Retina (tissue), 1 donor: ENCODE measurements at regions not wholly inside any gene's neighbourhood (a gene's known extent, or its start where the extent isn't known, plus 50 kb on each side); places are given as distances from the start of the nearest gene placed in this dataset.

Experiments
- DNase-seq: peaks from one replicate; pipeline ENCODE4 v3.0.0-alpha.2; 2016

DNA sequence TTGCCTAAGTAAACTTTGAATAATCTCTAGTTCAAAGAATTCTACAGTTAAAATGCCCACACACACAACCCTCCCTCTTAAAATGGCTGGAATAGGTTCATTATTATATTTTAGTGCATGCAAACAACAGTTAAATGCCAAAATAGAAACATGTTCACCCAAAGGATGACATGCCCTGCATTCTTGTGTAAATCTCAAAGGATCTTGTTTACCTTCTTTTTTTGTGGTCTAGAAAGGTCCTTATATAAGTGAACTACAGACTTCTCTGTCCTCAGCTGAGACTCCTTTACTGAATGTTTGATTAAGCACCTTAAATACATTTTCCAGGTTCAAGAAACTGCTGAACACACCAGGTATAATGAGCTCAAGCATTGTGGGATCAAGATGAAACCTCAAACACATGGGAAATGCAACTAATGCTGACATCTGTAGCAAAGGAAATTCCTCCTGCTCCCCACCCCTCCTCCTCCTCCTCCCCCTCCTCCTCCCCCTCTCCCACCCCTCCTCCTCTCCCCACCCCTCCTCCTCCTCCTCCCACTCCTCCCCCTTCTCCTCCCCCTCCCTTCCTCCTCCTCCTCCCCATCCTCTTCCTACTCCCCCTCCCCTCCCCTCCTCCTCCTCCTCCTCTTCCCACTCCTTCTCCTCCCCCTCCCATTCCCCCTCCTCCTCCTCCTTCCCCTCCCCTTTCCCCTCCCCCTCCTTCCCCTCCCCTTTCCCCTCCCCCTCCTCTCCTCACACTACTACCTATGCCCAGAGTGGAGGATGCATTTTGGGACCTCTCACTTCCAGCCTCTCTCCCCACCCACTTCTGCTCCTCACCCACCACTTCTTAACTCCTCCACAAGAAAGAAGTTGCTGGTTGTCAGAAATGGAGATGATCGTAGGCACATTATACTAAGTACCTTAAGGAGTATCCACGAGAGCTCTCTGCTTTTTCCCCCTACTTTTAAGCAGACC, 233.9 kb downstream of the MRPL39 start:
- DNase-seq: no peak

DNA sequence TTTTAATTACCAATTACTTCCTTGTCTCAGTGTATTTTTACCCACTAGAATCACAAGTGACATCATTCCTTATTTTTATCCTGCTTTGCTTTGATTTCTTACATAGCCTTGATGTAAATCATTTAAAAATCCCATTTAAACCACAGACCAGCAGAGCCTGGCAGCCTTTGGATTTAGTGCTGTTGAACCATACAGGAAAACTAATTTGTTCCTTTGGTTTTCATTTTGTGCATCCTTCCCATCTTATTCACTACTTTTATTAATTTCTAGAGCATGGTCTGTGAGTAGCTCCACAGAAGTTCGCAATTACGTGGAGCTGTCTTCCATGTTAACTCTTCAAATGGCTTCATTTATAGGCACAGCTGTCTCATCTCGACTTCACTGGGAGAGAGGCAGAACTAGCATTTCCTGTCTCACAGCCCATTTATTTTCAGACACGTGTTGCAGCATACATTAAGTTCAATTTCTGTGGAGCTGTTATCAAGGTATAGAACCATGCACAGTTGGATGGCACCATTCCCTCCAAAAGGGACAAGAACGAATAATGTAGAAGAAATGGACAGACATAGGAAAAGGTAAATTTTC, 235.3 kb downstream of the MRPL39 start:
- DNase-seq: no peak

DNA sequence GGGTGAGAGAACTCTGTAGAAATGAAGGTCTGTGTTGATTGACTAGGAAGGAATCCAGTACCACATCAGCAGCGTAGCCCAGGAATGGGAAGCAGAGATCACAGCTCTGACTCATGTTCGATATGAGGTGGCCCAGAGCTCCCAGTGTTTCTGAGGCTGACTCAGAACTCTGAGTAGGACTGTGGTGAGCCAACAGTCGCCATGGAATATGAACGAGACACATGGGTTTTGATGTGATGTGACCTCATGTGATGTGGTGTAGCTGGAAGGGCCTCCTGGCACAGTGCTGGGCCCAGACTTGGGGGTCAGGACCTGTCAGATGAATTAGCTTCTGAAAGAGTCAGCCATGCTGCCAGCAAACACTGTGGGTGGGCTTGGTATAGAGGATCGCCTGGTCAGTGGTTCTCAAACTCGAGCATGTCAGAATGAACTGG, 237.0 kb downstream of the MRPL39 start:
- no peak for DNase-seq

DNA sequence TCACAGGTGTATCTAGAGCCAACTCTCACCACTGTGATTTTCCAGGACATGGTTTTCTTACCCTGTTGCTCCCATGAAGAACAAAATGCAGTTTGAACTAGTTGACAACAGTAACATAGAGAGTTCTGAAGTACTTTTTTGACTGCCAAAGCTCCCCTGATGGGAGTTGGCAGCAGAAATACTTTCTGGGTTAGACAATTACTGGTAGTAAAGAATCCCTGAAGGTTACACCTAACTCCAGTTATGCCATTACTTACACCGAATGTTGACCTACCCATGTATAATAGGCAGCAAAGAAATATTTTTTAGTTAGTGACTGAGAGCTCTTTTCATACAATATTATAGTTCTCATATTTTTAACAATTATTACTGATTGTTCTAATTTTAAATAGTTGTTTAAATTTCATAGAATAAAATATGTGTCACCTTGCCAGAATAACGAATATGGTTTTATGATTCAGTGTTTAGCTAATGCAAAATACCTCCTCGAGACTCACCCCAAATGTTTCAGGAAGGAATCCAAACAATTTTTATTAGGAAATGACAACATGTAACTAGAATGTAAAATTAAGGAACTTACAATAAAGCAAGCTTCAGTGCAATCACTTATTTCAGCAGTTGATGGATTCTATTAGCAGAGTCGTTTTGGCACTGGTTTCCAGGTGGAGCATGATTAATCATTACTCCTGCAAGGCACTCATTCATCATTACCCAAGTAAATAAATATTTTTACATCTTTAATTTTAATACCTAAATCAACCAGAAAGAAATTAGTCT, 237.6 kb downstream of the MRPL39 start:
- no peak for DNase-seq

DNA sequence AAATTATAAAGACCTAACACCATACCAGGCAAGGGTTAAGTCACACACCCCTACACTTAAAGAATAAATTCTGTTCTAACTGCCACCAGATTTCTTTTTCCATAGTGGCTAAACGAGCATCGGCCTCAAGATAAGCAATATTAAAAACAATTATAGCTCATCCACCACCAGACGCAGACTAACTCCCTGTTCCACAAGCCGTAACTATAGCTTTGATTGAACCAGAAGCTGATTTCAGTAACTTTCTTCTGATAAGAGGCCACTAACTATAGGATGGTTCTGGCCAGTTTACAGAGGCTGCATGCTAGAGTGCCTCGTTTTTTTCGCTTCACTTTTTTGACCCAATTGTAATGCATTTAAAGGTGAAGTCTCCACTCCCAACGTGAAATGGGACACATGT, 238.8 kb downstream of the MRPL39 start:
- DNase-seq: no peak

DNA sequence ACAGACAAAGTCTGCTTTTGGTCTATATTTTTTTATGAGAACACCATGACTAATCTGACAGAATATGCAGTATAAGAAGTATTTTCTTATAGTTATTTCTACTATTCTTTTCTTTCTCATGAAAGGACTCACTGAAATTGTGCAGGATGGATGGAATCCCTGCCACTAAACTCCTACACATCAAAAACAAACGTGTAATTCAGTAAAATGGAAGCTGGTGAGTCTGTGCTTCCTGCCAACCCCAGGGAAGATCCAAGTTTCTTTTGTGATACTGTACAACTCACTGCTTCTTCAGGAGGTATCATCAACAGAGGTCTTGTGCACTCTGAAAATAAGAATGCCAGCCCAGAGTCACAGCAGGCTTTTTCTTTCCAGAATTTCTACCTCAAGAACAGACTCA, 241.2 kb downstream of the MRPL39 start:
- DNase-seq: no peak

DNA sequence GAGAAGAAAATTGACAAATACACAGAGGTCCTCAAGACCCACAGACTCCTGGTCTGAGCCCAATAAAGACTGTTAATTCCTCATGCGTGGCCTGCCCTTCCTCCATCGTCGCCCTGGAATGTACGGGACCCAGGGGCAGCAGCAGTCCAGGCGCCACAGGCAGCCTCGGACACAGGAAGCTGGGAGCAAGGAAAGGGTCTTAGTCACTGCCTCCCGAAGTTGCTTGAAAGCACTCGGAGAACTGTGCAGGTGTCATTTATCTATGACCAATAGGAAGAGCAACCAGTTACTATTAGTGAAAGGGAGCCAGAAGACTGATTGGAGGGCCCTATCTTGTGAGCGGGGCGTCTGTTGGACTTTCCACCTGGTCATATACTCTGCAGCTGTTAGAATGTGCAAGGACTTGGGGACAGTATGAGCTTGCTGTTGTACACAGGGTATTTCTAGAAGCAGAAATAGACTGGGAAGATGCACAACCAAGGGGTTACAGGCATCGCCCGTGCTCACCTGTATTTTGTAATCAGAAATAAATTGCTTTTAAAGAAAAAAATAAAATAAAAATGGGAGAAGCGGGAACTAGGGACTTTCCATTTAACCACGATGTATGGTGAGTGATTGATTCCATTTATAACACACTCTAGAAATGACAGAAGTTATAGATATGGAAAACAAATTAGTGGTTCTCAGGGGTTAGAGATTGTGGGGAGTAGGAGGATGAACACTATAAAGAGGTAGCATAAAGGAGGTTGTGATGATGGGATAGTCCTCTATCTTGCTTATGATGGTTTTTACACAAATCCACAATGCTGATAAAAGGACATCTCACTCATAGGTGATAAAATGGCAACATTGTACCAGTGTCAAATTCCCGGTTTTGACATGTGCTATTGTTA, 244.7 kb downstream of the MRPL39 start:
- no peak for DNase-seq

DNA sequence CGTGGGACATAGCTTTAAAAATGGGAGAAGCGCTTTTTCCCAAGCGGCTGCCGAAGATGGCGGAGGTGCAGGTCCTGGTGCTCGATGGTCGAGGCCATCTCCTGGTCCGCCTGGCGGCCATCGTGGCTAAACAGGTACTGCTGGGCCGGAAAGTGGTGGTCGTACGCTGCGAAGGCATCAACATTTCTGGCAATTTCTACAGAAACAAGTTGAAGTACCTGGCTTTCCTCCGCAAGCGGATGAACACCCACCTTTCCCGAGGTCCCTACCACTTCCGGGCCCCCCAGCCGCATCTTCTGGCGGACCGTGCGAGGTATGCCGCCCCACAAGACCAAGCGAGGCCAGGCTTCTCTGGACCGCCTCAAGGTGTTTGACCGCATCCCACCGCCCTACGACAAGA, 245.5 kb downstream of the MRPL39 start:
- DNase-seq: no peak

DNA sequence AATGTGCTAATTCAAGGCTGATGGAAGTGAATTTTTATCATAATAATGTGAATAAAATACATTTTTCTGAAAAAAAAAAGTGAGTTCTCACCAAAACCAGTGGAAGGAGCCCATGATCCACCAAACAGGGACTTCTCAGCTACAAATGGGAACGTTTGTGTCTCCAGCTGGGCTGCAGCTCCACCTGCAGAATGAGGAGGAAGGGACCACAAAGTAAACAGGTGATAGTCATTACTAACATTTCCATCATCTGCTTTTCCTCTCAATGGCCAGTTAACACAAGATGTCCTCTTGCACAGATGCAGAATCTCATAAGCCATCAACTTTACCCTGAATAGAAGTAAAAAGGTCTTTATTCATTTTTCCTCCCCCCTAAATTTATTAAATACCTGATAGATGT, 246.2 kb downstream of the MRPL39 start:
- DNase-seq: no peak

DNA sequence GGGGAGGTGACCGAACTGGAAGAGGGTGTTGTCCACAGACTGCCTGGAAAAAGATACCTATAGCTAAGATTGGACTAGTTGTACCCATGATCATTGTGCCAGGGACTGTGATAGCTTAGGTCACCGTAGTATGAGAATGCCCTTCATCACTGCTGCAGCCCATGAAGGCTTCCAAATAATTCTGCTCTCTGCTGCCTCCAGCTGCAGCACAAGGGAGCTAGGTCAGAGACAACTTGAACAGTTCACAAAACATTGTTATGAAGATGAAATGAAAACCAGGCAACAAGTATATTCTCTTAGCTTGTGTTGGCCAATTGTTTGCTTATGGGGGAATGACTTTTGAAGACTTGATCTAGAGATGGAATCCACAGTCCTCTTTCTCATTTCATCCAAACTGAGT, 246.7 kb downstream of the MRPL39 start:
- no peak for DNase-seq

DNA sequence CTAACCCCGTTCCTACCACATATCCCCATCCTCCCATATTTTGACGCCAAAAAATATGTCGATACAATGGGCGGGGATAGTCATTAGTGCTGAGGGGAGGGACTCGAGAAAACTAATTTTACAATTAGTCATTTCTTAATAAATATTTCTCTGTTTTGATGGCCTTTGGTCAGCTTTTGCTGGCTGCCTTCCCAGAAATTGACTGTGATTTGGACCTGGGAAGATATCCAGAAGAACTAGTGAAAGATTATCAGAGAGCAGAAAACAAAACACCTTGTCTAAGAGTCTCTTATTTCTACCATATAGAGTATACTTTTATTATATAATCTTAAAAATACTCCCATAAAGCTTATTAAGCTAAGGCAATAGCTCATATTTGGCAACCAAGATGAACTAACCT, 247.6 kb downstream of the MRPL39 start:
- no peak for DNase-seq

DNA sequence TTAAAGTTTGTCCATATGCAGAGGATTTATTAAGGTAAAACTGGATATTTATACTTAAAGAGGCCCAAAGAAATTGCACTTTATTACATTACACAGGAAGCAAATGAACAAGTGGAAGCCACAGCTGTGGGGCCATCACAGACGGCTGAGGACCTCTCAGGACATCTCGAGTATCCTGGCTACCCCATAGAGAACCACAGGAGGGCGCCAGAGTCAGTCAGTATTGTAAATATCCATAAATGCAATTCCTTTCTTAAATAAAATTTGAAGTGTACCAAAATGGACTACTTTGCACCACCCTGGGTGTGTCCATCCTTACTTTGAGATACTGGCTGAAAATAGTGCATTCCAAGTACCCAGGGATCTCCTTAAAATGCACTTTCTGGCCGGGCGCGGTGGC, 257.2 kb downstream of the MRPL39 start:
- no peak for DNase-seq

DNA sequence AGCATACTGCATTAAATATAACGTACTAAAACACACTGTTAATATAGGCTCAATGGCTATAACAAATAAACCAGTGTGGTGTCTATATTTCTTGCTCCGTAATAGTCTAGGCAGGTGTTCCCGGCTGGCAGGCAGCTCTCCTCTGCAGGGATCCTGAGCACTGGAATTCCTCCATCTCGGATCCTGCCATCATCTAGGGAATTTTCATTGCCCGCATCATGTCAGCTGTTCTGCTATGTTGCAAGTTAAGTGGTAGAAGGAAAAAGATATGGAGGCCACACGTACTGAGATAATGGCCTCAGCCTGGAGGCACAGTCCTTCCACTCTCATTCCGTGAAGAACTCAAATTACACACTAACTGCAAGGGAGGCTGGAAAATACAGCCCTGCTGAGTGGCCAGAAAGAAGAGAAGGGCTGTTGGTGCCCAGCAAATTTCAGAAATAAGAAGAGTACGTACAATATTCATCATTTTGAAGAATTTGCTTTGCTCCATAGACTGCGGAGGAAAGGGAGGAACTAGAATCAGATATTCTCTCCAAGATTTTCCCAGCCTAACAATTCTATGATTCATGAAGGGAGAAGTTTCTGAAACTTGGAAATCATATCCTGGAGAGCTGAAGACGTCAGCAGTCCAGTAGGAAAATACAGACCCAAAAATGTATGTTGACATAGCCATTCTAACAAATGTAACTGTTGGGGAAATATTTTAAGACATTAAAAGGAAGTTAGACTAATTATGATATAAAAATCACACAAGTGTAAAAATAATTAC, 263.3 kb downstream of the MRPL39 start:
- no peak for DNase-seq

DNA sequence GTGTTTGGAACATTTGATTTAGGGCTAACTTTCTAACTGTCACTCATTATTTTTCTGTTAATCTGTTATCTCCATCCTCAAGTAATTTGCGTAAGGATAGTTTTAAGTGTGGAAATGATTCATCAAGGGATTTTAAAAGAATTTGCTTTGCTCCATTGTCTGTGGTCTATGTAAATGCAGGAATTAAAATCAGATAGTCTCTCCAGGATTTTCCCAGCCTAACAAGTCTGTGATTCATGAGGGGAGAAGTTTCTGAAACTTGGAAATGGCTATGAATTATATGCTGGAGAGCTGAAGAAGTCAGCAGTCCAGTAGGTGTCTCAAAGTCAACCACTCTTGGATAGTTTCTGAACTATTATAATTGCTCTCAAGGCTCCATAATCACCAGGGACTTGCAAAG, 264.5 kb downstream of the MRPL39 start:
- no peak for DNase-seq

DNA sequence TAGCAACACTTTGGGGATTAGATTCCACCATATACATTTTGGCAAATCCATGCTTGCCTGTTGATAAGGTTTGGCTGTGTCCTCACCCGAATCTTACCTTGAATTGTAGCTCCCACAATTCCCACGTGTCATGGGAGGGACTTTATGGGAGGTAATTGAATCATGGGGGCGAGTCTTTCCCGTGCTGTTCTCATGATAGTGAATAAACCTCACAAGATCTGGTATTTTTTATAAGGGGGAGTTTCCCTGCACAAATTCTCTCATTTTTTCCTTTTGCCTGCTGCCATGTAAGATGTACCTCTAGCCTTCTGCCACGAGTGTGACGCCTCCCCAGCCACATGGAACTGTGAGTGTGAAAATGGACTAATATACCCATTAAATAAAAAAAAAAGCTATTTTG, 265.3 kb downstream of the MRPL39 start:
- no peak for DNase-seq

DNA sequence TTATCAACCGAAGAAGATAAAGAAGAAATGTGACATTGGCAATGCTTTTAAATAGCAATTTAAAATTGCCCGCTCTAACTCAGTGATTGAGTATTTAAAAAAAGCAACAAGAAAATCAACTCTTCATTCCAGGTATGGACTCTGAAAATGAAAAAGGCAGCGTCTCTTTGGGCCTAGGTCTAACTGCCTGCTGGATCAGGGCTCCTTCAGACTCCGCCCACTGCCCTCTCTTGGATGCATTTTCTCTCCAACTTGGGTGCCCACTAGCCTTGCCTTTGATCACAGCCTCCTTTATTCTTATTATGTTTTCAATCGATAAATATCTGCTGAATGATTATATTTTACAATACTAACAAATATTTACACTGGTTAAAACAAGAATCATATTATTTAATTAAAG, 268.9 kb downstream of the MRPL39 start:
- DNase-seq: no peak

DNA sequence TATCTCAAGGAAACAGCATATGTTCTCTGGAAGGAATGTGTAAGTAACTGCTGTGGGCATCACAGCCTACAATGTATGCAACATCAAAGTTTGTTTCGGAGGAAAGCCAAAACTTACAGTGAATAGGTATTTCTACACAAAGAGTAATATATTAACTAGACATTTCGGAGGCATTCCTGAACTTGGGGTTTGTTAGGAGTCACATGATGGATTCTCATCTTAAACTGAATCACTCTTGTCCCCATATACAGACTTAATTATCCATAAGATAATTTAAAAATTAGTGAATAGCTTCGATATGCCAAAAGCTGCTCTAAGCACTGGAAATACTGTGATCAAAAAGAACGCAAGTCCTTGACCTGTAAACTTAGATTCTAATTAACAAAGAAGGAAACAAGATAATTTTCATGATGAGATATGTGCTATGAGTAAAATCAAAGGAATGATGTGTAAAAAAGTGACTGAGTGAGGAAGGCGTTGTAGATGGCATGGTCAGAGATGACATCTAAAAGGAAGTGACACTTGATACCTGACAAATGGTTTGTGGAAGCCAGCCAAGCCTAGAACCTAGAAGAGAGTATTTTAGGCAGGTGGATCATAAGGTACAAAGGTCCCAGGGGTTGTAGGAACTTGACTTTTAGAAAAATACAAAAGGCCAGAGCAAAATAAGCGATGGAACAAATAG, 273.1 kb downstream of the MRPL39 start:
- no peak for DNase-seq

DNA sequence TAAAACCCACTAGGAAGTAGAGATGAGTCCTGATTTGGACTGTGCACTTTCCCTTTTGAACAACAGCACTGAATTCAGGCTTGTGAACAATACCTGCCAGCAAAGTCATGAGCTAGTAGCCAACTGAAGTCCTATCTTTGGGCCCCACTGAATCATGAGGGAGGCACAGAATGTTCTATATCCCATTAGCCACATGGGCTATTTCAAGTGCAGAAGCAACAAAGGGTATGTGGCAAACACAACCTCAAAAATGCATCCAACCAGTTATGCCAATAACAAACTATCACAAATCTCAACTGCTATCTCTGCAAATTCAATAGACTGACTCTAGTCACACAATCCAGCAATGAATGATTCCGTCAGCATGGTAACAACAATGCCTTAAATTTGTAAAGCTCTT, 276.0 kb downstream of the MRPL39 start:
- no peak for DNase-seq

DNA sequence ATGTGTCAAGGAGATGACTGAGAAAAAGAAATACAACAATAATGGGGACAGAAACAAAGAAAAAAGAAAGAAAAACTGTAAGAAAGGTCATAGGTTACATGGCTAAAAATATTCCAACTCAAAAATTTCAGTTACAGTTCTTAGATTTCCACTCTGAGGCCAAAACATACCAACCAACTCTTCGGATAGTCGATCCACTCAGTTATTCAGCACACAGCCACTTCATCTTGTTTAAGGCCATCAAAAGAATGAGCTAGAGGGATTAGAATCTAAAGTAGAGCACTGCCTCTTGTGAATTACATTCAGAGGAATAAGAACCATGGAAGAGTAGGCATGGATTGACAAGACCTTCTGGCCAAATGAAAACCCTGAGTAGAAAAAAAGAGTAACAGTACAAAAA, 277.0 kb downstream of the MRPL39 start:
- no peak for DNase-seq

DNA sequence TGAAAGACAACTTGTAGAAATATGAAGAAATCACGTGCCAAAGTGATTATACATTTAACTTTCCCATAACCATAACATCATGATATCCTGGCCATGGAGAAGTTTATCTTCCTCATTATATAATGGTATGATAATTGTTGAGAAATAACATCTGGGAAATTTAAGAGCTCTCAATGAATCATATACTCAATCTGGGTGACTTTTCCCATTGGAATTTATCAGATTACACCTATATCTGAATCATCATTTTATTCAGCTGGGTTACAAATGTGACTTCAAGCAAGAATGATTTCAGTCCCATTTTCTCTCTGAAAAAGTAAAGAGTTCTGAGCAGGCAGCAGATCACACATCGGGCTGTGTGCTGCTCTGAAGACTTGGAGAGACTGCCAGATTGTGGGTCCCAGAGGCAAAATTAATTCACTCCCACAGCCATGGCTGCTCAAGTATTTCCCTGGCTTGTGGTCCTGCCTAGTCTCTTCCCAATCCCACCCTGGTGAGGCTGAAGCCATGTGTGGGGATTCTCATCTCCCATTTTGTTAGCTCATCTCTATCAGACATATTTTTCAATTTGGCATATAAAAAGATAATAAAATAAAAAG, 278.0 kb downstream of the MRPL39 start:
- no peak for DNase-seq

DNA sequence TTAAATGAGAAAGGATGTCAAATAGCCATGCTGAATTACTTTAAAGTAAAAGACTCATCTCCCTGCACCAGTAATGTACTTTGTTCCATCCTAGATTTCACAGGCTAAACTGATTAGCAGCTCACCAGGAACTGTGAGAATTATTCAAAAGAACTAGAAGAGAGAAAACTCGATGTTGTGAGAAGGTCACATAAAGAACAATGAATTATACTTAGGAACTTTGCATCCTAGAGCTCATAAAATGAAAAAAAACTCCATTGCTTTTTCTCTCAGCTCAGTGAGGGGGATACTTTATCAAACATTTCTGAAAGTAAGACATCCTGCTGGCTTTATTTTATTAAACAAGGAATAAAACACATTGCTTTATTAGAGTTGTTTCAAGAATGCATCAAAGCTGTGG, 278.5 kb downstream of the MRPL39 start:
- no peak for DNase-seq
